H1 (cell line): ENCODE measurements at regions not wholly inside any gene's neighbourhood (a gene's known extent, or its start where the extent isn't known, plus 50 kb on each side); places are given as distances from the start of the nearest gene placed in this dataset.

Source experiments
- CTCF ChIA-PET: fragments of 300-600 bp; sonication (Branson Sonifier 250); formaldehyde crosslinking; loops from one replicate; lab custom pipeline; 2021; ENCODE audit not compliant: partially characterized antibody; lab: Charles Lee
- POLR2A ChIA-PET: fragments of 300-600 bp; sonication (Branson Sonifier 250); formaldehyde crosslinking; loops from one replicate; lab custom pipeline; 2021; ENCODE audit warnings: inconsistent platforms; ENCODE audit not compliant: partially characterized antibody; lab: Charles Lee
- DNase-seq, 2 experiments: peaks; one replicate each; pipeline versions ENCODE4 v3.0.0 to v3.0.0-alpha.2; 2010 to 2022; ENCODE audit warnings: low spot score in 2 of 2, low read depth in 1 of 2, mixed read lengths in 1 of 2
- FAIRE-seq: peaks from 2 replicates; lab custom pipeline; 2011; peaks lifted over from hg19 to GRCh38; lab: Jason Lieb, UNC
- H2AFZ ChIP-seq: 2 replicates; pipeline ENCODE4 v1.8.1; 2012; ENCODE audit warnings: low read length, inconsistent platforms
- H2AK5ac ChIP-seq: 2 replicates; pipeline ENCODE4 v1.6.1; 2013; ENCODE audit warnings: low read depth, low read length
- H2BK120ac ChIP-seq: replicated peaks from 2 replicates; pipeline ENCODE3; 2013; ENCODE audit warnings: low read depth, low read length, inconsistent platforms
- H2BK12ac ChIP-seq: 2 replicates; pipeline ENCODE4 v1.6.1; 2013; ENCODE audit warnings: low read depth, low read length
- H2BK15ac ChIP-seq: 2 replicates; pipeline ENCODE4 v1.6.1; 2013; ENCODE audit warnings: low read length
- H2BK20ac ChIP-seq: 2 replicates; pipeline ENCODE4 v1.6.1; 2013; ENCODE audit warnings: low read length
- H2BK5ac ChIP-seq: 2 replicates; pipeline ENCODE4 v1.6.1; 2013; ENCODE audit warnings: low read depth, low read length
- H3K14ac ChIP-seq: 2 replicates; pipeline ENCODE4 v1.6.1; 2013; ENCODE audit warnings: inconsistent platforms; ENCODE audit not compliant: insufficient read length
- H3K18ac ChIP-seq: 2 replicates; pipeline ENCODE4 v1.6.1; 2013; ENCODE audit warnings: low read length; ENCODE audit errors: extremely low read depth
- H3K23ac ChIP-seq: 2 replicates; pipeline ENCODE4 v1.6.1; 2013; ENCODE audit warnings: inconsistent platforms; ENCODE audit not compliant: insufficient read length
- H3K23me2 ChIP-seq: 2 replicates; pipeline ENCODE4 v1.6.1; 2013; ENCODE audit warnings: low read depth, low read length
- H3K27ac ChIP-seq: 2 replicates; pipeline ENCODE4 v1.6.1; 2011; ENCODE audit warnings: low read depth, low read length, inconsistent platforms
- H3K27me3 ChIP-seq, 4 experiments: replicated peaks in 1 of 4; 1 replicate in 1 of 4; 2 replicates in 3 of 4; pipeline versions ENCODE4 v1.6.1 to v1.8.1; 2011 to 2013; ENCODE audit warnings: low read length in 3 of 4, mild to moderate bottlenecking in 3 of 4, inconsistent platforms in 2 of 4, mixed read lengths in 2 of 4, moderate library complexity in 1 of 4; ENCODE audit not compliant: control insufficient read depth in 3 of 4, insufficient read depth in 3 of 4; ENCODE audit errors: extremely low read depth in 1 of 4
- H3K36me3 ChIP-seq, 4 experiments: 2 replicates each; pipeline versions ENCODE4 v1.6.1 to v1.8.1; 2011 to 2013; ENCODE audit warnings: mild to moderate bottlenecking in 4 of 4, low read length in 3 of 4, moderate library complexity in 2 of 4, control low read depth in 1 of 4, inconsistent platforms in 1 of 4; ENCODE audit not compliant: insufficient read depth in 4 of 4, control insufficient read depth in 2 of 4
- H3K4ac ChIP-seq: replicated peaks from 2 replicates; pipeline ENCODE3; 2013; ENCODE audit warnings: low read length, low read depth, mixed read lengths, inconsistent platforms; ENCODE audit not compliant: insufficient read length
- H3K4me1 ChIP-seq, 4 experiments: replicated peaks in 1 of 4; 1 replicate in 1 of 4; 2 replicates in 3 of 4; pipeline versions ENCODE4 v1.6.1 to v1.8.1; 2011 to 2013; ENCODE audit warnings: low read length in 3 of 4, inconsistent platforms in 2 of 4, mixed read lengths in 1 of 4; ENCODE audit not compliant: insufficient read depth in 4 of 4, control insufficient read depth in 3 of 4
- H3K4me2 ChIP-seq, 2 experiments: 2 replicates each; pipeline versions ENCODE4 v1.6.1 to v1.8.1; 2011 to 2013; ENCODE audit warnings: low read depth in 2 of 2, low read length in 2 of 2, control low read depth in 1 of 2, inconsistent platforms in 1 of 2, mild to moderate bottlenecking in 1 of 2; ENCODE audit not compliant: insufficient read depth in 1 of 2
- H3K4me3 ChIP-seq, 4 experiments: fragments of 200-600, 300-600 bp in 1 of 4; sonication (generic), shearing (Covaris generic), sonication (Bioruptor Twin) in 1 of 4; 2 replicates each; pipeline versions ENCODE4 v1.5.1 to v1.8.1; 2011 to 2016; ENCODE audit warnings: low read length in 4 of 4, low read depth in 3 of 4, control low read depth in 2 of 4, inconsistent platforms in 2 of 4, mild to moderate bottlenecking in 2 of 4, mixed read lengths in 1 of 4, moderate library complexity in 1 of 4; ENCODE audit not compliant: insufficient read depth in 2 of 4; ENCODE audit errors: extremely low read depth in 1 of 4
- H3K56ac ChIP-seq: replicated peaks from 2 replicates; pipeline ENCODE3; 2013; ENCODE audit warnings: low read depth, mild to moderate bottlenecking, mixed read lengths, low read length, inconsistent platforms; ENCODE audit not compliant: insufficient read length
- H3K79me1 ChIP-seq: 2 replicates; pipeline ENCODE4 v1.6.1; 2013; ENCODE audit warnings: low read depth, low read length, control low read depth
- H3K79me2 ChIP-seq, 2 experiments: 2 replicates each; pipeline versions ENCODE4 v1.6.1 to v1.8.1; 2012 to 2013; ENCODE audit warnings: low read length in 2 of 2, mild to moderate bottlenecking in 2 of 2, inconsistent platforms in 1 of 2; ENCODE audit not compliant: insufficient read depth in 2 of 2, control insufficient read depth in 1 of 2
- H3K9ac ChIP-seq, 4 experiments: replicated peaks in 1 of 4; 1 replicate in 1 of 4; 2 replicates in 3 of 4; pipeline versions ENCODE4 v1.6.1 to v1.8.1; 2011 to 2013; ENCODE audit warnings: low read depth in 3 of 4, low read length in 3 of 4, control low read depth in 2 of 4, mild to moderate bottlenecking in 2 of 4, moderate library complexity in 2 of 4, inconsistent platforms in 1 of 4; ENCODE audit errors: extremely low read depth in 1 of 4
- H3K9me3 ChIP-seq, 2 experiments: 2 replicates each; pipeline versions ENCODE4 v1.6.1 to v1.8.1; 2012 to 2013; ENCODE audit warnings: mild to moderate bottlenecking in 2 of 2, moderate library complexity in 2 of 2, control low read depth in 1 of 2, inconsistent platforms in 1 of 2, low read depth in 1 of 2, low read length in 1 of 2, mixed read lengths in 1 of 2; ENCODE audit not compliant: insufficient read depth in 2 of 2
- H4K20me1 ChIP-seq, 2 experiments: replicated peaks in 1 of 2; 2 replicates each; pipeline versions ENCODE3 to v1.8.1; 2011 to 2013; ENCODE audit warnings: inconsistent platforms in 2 of 2, low read length in 2 of 2, mild to moderate bottlenecking in 1 of 2; ENCODE audit not compliant: insufficient read depth in 2 of 2, control insufficient read depth in 1 of 2
- H4K5ac ChIP-seq: 2 replicates; pipeline ENCODE4 v1.6.1; 2013; ENCODE audit warnings: low read length, low read depth, mixed read lengths, inconsistent platforms; ENCODE audit not compliant: insufficient read length
- H4K8ac ChIP-seq: 2 replicates; pipeline ENCODE4 v1.8.0; 2013; ENCODE audit warnings: mild to moderate bottlenecking, moderate library complexity, low read length, inconsistent platforms; ENCODE audit not compliant: insufficient read depth; ENCODE audit errors: extremely low read depth
- H4K91ac ChIP-seq: replicated peaks from 2 replicates; pipeline ENCODE3; 2013; ENCODE audit warnings: low read length, mixed read lengths, inconsistent platforms; ENCODE audit not compliant: insufficient read length
- BACH1 ChIP-seq: IDR thresholded peaks from 2 replicates; pipeline ENCODE4 v1.6.1; 2012; ENCODE audit warnings: low read length, improper control_type of control experiment
- BRCA1 ChIP-seq: IDR thresholded peaks from 2 replicates; pipeline ENCODE4 v1.6.1; 2012; ENCODE audit warnings: low read depth, low read length, improper control_type of control experiment
- CREB1 ChIP-seq: IDR thresholded peaks from 2 replicates; pipeline ENCODE4 v1.6.1; 2012; ENCODE audit warnings: inconsistent platforms
- CTCF ChIP-seq, 3 experiments: IDR thresholded peaks; 1 replicate in 2 of 3; 2 replicates in 1 of 3; pipeline versions ENCODE4 v1.5.1 to v1.6.1; 2011; ENCODE audit warnings: low read length in 3 of 3, mild to moderate bottlenecking in 3 of 3, inconsistent platforms in 2 of 3, low read depth in 1 of 3, moderate library complexity in 1 of 3; ENCODE audit not compliant: insufficient read depth in 1 of 3; ENCODE audit errors: control extremely low read depth in 1 of 3
- HDAC2 ChIP-seq, 2 experiments: fragments of 300-600 bp in 1 of 2; sonication (generic) in 1 of 2; IDR thresholded peaks; 2 replicates each; pipeline ENCODE4 v1.6.1; 2011 to 2012; ENCODE audit warnings: low read depth in 2 of 2, low read length in 2 of 2, mild to moderate bottlenecking in 2 of 2, moderate library complexity in 2 of 2, borderline replicate concordance in 1 of 2, inconsistent platforms in 1 of 2
- KDM5A ChIP-seq: fragments of 200-600 bp; IDR thresholded peaks from 2 replicates; pipeline ENCODE4 v1.7.1; 2012; ENCODE audit warnings: mild to moderate bottlenecking, low read length, inconsistent platforms, mixed read lengths
- MAFK ChIP-seq: IDR thresholded peaks from 2 replicates; pipeline ENCODE4 v1.6.1; 2012; ENCODE audit warnings: low read depth, mild to moderate bottlenecking, improper control_type of control experiment, low read length
- SUZ12 ChIP-seq: fragments of 200-600 bp; sonication (generic); IDR thresholded peaks from 2 replicates; pipeline ENCODE4 v1.6.1; 2012; ENCODE audit warnings: mild to moderate bottlenecking, inconsistent platforms, low read length, moderate library complexity, mixed read lengths
- WGBS, 2 experiments: shearing (Covaris generic) in 1 of 2; methylation state at CpG; one replicate each; pipeline versions ENCODE4 v1.1.6 to v1.1.7; 2013 to 2015; ENCODE audit warnings: low lambda C conversion rate in 2 of 2, mixed read lengths in 2 of 2, inconsistent platforms in 1 of 2, low coverage in 1 of 2, missing lambda C conversion rate in 1 of 2; ENCODE audit not compliant: insufficient replicate concordance in 2 of 2, insufficient coverage in 1 of 2, insufficient read length in 1 of 2; ENCODE audit errors: extremely low coverage in 1 of 2, missing lambda C conversion rate in 1 of 2; 5-methylcytosine and 5-hydroxymethylcytosine counted together

GRCh38 chr14:25869854-25870253 is 728.0 kb downstream of the NOVA1 start:
- Histone ChIP-seq H2BK15ac (no peak overlapping the region), H4K91ac (no peak overlapping the region), H3K9me3 (no peaks in the 10 kb centered on the region), H2BK5ac (no peak overlapping the region), H3K23me2 (no peaks in the 10 kb centered on the region), H3K18ac (no peak overlapping the region), H2AK5ac (no peak overlapping the region), H3K79me2 (no peaks in the 10 kb centered on the region), H3K4me2 (no peak overlapping the region), H3K27ac (no peak overlapping the region), H2AFZ (no peak overlapping the region), H3K4me1 (peaks cover 0 to 6% (median 2%) of the 10 kb centered on the region in 4 experiments; a peak in 2 of 7 replicates), H3K36me3 (no peaks in the 10 kb centered on the region), H3K4ac (no peak overlapping the region), H3K4me3 (no peak overlapping the region), H2BK20ac (no peak overlapping the region), H3K56ac (no peak overlapping the region), H2BK120ac (no peak overlapping the region), H2BK12ac (no peak overlapping the region), H3K23ac (no peak overlapping the region), H3K79me1 (no peaks in the 10 kb centered on the region), H3K9ac (no peak overlapping the region), H3K14ac (no peak overlapping the region), H3K27me3 (no peaks in the 10 kb centered on the region), H4K20me1 (no peaks in the 10 kb centered on the region), H4K8ac (no peak overlapping the region), H4K5ac (no peak overlapping the region)
- FAIRE-seq = no peak
- DNase-seq = no peak
- ChIA-PET CTCF (interaction anchor here (0.7 to 1.6 kb wide), 3 partner anchors 10 to 294 kb away, joined by 3 read pairs; no protein-coding TSS in a partner anchor), POLR2A (no interaction called here)
- WGBS, 2 experiments = 97 to 100% methylated on average over 2 to 3 of the region's 3 CpGs
- no peak for TF ChIP-seq SUZ12
- no peak for TF ChIP-seq BACH1
- no peak for TF ChIP-seq MAFK
- no peak for TF ChIP-seq KDM5A
- no peak for TF ChIP-seq HDAC2 (IDR thresholded peaks at IDR 0.05; ENCODE audit: borderline replicate concordance in 1 of 2, low read depth in 2 of 2, low read length in 2 of 2)
- no peak for TF ChIP-seq CREB1
- TF ChIP-seq BRCA1 = no peak
- TF ChIP-seq CTCF (IDR thresholded peaks at IDR 0.05; ENCODE audit: control extremely low read depth in 1 of 3, insufficient read depth in 1 of 3, low read depth in 1 of 3, low read length in 3 of 3) = no peak
